ENCODE measurements at regions not wholly inside any gene's neighbourhood (a gene's known extent, or its start where the extent isn't known, plus 50 kb on each side); places are given as distances from the start of the nearest gene placed in this dataset.
A peak's percentile ranks its signal among the peaks of the same experiment; 100 is the strongest.

DNA sequence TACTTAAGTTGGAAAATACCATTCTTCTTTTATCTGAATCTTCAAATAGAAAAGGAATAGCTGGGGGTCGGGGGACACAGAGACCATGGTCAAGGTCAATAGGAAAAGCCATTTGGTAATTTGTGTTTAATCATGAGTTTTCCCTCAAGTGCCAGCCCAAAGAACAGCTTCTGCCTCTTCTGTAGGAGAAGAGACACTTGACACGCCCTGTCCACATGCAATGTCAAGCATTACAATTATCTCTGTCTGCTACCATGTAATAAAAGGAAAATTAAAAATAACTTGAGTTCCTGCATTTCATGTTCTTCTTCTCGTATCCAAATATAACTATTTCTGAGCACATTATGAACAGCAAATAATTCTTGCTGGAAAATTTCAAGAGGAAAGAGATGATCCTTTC is 241.7 kb downstream of the IPMK start:
- CTCF ChIA-PET: no interaction called here
- intact Hi-C loops (cut with micrococcal nuclease; ENCODE audit: unreplicated experiment): no loop called here
- peaks cover 46% of the 10 kb centered on the region for H3K9me3 Mint-ChIP-seq (ENCODE audit: unreplicated experiment)

DNA sequence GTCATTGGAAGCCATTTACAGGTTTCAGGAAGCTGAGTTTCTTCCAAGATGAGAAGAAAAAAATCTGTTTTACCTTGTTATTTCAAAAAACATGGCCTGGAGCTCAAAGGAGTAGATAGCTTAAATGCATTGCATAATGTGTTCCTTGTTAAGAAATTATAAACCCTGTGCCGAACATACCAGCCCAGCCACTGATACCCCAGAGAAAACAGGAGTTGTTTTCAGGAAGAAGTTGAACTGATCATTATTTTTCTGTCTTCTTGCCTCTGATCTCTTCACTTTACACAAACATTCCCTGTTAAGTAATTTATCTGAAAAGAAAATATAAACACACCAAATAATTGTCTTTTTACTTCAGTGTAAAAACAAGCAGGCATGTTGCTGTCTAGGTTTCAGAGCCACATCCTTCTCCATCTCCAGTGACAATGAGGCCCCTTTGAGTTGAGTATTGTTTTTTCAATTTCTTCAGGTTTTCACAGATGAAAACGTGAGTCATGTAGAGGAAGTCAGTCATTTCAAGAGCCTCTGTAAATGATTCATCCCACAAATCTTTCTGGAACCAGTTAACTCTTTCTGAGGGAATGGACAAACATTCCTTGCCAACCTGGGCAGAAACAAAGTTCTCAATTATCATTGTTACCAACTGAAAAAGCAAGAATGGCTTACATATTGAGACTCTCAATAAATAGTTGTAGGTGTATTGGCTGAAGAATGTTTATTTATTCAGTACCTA is 244.2 kb downstream of the IPMK start:
- Mint-ChIP-seq H3K27me3 (ENCODE audit: insufficient read depth, unreplicated experiment) (no peaks in the 10 kb centered on the region), H3K36me3 (ENCODE audit: insufficient read depth, unreplicated experiment) (peaks cover 6% of the 10 kb centered on the region), H3K4me3 (ENCODE audit: unreplicated experiment) (no peak overlapping the region), H3K27ac (ENCODE audit: unreplicated experiment) (peak overlapping the region; percentile 83), H3K4me1 (ENCODE audit: low read depth, unreplicated experiment) (peaks cover 13% of the 10 kb centered on the region), H3K9me3 (ENCODE audit: unreplicated experiment) (peaks cover 59% of the 10 kb centered on the region)
- no TSS peak for BruUV-seq (replicated peaks)
- Histone ChIP-seq H3K27me3 (replicated peaks; ENCODE audit: control insufficient read depth, insufficient read depth, low read length) (no peaks in the 10 kb centered on the region), H3K4me3 (ENCODE audit: low read depth, low read length) (no peak overlapping the region), H3K9me3 (peaks cover 9% of the 10 kb centered on the region), H3K36me3 (ENCODE audit: control insufficient read depth, insufficient read depth, low read length) (no peaks in the 10 kb centered on the region; the same call in 1 of the 2 replicates), H3K4me1 (peaks cover 16% of the 10 kb centered on the region)
- intact Hi-C loops (cut with micrococcal nuclease; ENCODE audit: unreplicated experiment): loop anchor here (5.0 kb wide), 1 partner anchor 129 kb away; no protein-coding TSS in a partner anchor
- TF ChIP-seq, protein P1, sequence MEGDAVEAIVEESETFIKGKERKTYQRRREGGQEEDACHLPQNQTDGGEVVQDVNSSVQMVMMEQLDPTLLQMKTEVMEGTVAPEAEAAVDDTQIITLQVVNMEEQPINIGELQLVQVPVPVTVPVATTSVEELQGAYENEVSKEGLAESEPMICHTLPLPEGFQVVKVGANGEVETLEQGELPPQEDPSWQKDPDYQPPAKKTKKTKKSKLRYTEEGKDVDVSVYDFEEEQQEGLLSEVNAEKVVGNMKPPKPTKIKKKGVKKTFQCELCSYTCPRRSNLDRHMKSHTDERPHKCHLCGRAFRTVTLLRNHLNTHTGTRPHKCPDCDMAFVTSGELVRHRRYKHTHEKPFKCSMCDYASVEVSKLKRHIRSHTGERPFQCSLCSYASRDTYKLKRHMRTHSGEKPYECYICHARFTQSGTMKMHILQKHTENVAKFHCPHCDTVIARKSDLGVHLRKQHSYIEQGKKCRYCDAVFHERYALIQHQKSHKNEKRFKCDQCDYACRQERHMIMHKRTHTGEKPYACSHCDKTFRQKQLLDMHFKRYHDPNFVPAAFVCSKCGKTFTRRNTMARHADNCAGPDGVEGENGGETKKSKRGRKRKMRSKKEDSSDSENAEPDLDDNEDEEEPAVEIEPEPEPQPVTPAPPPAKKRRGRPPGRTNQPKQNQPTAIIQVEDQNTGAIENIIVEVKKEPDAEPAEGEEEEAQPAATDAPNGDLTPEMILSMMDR (IDR thresholded peaks at IDR 0.05; ENCODE audit: insufficient read depth in 1 of 2, low read depth in 1 of 2, low read length in 1 of 2, severe bottlenecking in 1 of 2, unreplicated experiment in 1 of 2): no peak
- ChIA-PET CTCF (no interaction called here), POLR2A (no interaction called here)
- DNase-seq: peak in 1 of 2 experiments; percentile 29

More for the DNA sequence above, 241.7 kb downstream of the IPMK start:
- H3K27me3 Mint-ChIP-seq (ENCODE audit: insufficient read depth, unreplicated experiment): no peaks in the 10 kb centered on the region
- TF ChIP-seq, protein P1 (IDR thresholded peaks at IDR 0.05; ENCODE audit: insufficient read depth in 1 of 2, low read depth in 1 of 2, low read length in 1 of 2, severe bottlenecking in 1 of 2, unreplicated experiment in 1 of 2): no peak
- no peaks in the 10 kb centered on the region for H3K36me3 ChIP-seq (ENCODE audit: control insufficient read depth, insufficient read depth, low read length)
- H3K4me3 Mint-ChIP-seq (ENCODE audit: unreplicated experiment): no peak overlapping the region
- peaks cover 6% of the 10 kb centered on the region for H3K36me3 Mint-ChIP-seq (ENCODE audit: insufficient read depth, unreplicated experiment)
- H3K4me3 ChIP-seq (ENCODE audit: low read depth, low read length): no peak overlapping the region
- H3K27me3 ChIP-seq (replicated peaks; ENCODE audit: control insufficient read depth, insufficient read depth, low read length): no peaks in the 10 kb centered on the region
- peaks cover 9% of the 10 kb centered on the region for H3K9me3 ChIP-seq
- H3K4me1 ChIP-seq: peaks cover 16% of the 10 kb centered on the region
- peaks cover 13% of the 10 kb centered on the region for H3K4me1 Mint-ChIP-seq (ENCODE audit: low read depth, unreplicated experiment)
- DNase-seq: no peak
- BruUV-seq (replicated peaks): no TSS peak
- no peak overlapping the region for H3K27ac Mint-ChIP-seq (ENCODE audit: unreplicated experiment)
- POLR2A ChIA-PET: no interaction called here

DNA sequence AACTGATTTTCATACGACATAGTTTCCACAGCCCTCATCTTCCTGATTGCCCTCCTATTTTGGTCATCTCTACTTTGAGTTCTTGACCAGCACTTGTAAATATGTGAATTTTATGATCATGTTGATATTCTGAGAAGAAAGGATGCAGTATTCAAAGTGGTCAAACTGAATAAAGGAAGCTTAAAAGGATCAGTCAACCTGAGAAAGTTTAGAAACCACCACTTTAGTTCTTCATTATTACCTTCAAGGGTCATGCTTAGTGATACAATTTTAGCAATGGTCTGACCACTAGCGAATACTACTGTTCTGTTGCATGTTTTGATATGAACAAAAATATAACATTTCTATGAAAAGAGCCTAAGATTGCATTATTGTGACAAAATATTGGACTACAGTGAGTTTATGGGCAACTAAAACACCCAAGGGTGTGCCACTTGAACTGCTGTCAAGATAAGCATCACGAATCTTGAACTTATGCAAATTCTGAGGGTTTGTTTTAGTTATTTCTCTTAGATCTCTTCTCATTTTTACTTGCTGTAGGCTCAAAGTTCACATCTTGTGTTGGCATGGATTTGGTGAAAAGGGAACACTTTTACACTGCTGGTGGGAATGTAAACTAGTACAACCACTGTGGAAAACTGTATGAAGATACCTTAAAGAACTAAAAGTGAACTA is 247.7 kb downstream of the IPMK start:
- H3K4me3 ChIP-seq (ENCODE audit: low read depth, low read length): no peak overlapping the region
- H3K9me3 ChIP-seq: peaks cover 9% of the 10 kb centered on the region
- H3K36me3 ChIP-seq (ENCODE audit: control insufficient read depth, insufficient read depth, low read length): no peaks in the 10 kb centered on the region; the same call in 1 of the 2 replicates
- Mint-ChIP-seq H3K36me3 (ENCODE audit: insufficient read depth, unreplicated experiment) (peaks cover 6% of the 10 kb centered on the region), H3K9me3 (ENCODE audit: unreplicated experiment) (peaks cover 36% of the 10 kb centered on the region), H3K4me3 (ENCODE audit: unreplicated experiment) (no peak overlapping the region), H3K27ac (ENCODE audit: unreplicated experiment) (no peak overlapping the region), H3K4me1 (ENCODE audit: low read depth, unreplicated experiment) (peaks cover 13% of the 10 kb centered on the region), H3K27me3 (ENCODE audit: insufficient read depth, unreplicated experiment) (peaks cover 3% of the 10 kb centered on the region)
- CTCF ChIA-PET: no interaction called here
- peaks cover 11% of the 10 kb centered on the region for H3K4me1 ChIP-seq
- no TSS peak for BruUV-seq (replicated peaks)
- intact Hi-C loops (cut with micrococcal nuclease; ENCODE audit: unreplicated experiment): loop anchor here (5.0 kb wide), 1 partner anchor 132 kb away; no protein-coding TSS in a partner anchor
- POLR2A ChIA-PET: no interaction called here
- no peaks in the 10 kb centered on the region for H3K27me3 ChIP-seq (replicated peaks; ENCODE audit: control insufficient read depth, insufficient read depth, low read length)
- TF ChIP-seq, protein P1 (IDR thresholded peaks at IDR 0.05; ENCODE audit: insufficient read depth in 1 of 2, low read depth in 1 of 2, low read length in 1 of 2, severe bottlenecking in 1 of 2, unreplicated experiment in 1 of 2): no peak
- no peak for DNase-seq

Measured in Caco-2 (cell line).